ENCODE measurements at regions not wholly inside any gene's neighbourhood (a gene's known extent, or its start where the extent isn't known, plus 50 kb on each side); places are given as distances from the start of the nearest gene placed in this dataset.

DNA sequence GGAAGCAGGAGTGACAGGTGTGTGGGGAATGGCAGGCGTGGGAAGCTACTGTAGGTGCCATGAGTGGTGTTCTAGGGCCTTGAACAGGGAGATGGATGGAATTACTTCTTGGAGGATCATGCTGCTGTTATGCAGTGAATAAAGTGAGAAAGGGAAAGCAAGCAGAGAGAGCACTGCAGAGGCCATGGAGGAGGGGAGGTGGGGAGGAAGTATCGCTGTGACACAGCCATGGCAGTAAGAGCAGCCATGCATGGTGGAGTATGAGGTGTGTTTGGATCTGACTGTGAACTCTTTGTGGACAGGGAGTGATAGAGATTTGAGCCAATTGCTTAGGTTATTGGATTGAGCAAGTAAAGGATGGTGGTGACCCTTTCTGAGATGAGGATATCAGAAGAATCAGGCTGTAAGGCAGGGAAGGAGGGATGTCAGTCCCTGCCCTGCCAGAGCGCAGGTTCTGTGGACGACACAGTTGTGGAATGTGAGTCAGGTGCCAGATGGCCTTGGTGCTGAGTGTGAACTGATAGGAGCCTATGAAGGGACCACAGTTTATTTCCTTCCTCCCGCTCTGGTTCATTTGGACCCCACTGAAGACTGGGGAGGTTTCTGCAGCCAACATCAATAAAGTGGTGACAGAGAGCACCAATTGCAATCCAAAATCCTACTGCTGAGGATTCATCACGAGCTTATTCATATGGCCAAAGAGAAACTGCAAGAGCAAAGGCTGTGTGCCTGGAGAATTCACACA lies 105.5 kb upstream of the TMEM72 start:
- in situ Hi-C loops (cut with MboI), result no loop called here
- no peak for ATAC-seq
- no peaks in the 10 kb centered on the region for H3K4me1 ChIP-seq (replicated peaks in 1 of 2; ENCODE audit: control insufficient read depth in 2 of 2, insufficient read depth in 2 of 2, low read length in 2 of 2)
- peaks cover 0 to 3% of the 10 kb centered on the region in 2 experiments; a peak in 1 of 5 replicates for H3K27me3 ChIP-seq (ENCODE audit: control insufficient read depth in 2 of 2, insufficient read depth in 2 of 2, low read length in 2 of 2)
- H3K4me2 ChIP-seq (ENCODE audit: insufficient read depth, low read length), result no peak overlapping the region
- ChIA-PET CTCF (ENCODE audit: low intra/inter-chr PET ratio) (no interaction called here), POLR2A (no interaction called here)
- no peaks in the 10 kb centered on the region for H3K79me2 ChIP-seq (ENCODE audit: control insufficient read depth, insufficient read depth, low read length)
- DNase-seq (ENCODE audit: extremely low read depth in 1 of 4, low spot score in 3 of 4), result no peak
- H3K9ac ChIP-seq (ENCODE audit: insufficient read depth in 1 of 2, low read depth in 2 of 2, low read length in 2 of 2), result no peak overlapping the region
- H3K27ac ChIP-seq (ENCODE audit: extremely low read depth, low read depth, low read length), result no peak overlapping the region
- no peaks in the 10 kb centered on the region for H3K36me3 ChIP-seq (ENCODE audit: control insufficient read depth, insufficient read depth, low read length)
- BruUV-seq (replicated peaks), result no TSS peak
- no peaks in the 10 kb centered on the region for H3K9me3 ChIP-seq (replicated peaks; ENCODE audit: control insufficient read depth, insufficient read depth, low read depth, low read length)
- H3K9me1 ChIP-seq (ENCODE audit: control insufficient read depth, insufficient read depth, low read length), result no peaks in the 10 kb centered on the region
- intact Hi-C loops (cut with micrococcal nuclease), result no loop called here
- no peak overlapping the region for H2AFZ ChIP-seq (ENCODE audit: low read depth, low read length)
- no peak for FAIRE-seq
- WGBS (ENCODE audit: insufficient coverage, low coverage, missing lambda C conversion rate), result 0% methylated on average over 6 of the region's 6 CpGs
- no peaks in the 10 kb centered on the region for H4K20me1 ChIP-seq (replicated peaks; ENCODE audit: control insufficient read depth, insufficient read depth, low read length)
- H3K4me3 ChIP-seq, result no peak overlapping the region
- TF ChIP-seq ZNF780A (CRISPR knock-in tag; IDR thresholded peaks at IDR 0.05), result no peak
- no peak for TF ChIP-seq ZBTB8A (IDR thresholded peaks at IDR 0.05; ENCODE audit: partially characterized antibody)
- no peak for TF ChIP-seq SP1 (CRISPR knock-in tag; IDR thresholded peaks at IDR 0.05)
- TF ChIP-seq, protein P1, sequence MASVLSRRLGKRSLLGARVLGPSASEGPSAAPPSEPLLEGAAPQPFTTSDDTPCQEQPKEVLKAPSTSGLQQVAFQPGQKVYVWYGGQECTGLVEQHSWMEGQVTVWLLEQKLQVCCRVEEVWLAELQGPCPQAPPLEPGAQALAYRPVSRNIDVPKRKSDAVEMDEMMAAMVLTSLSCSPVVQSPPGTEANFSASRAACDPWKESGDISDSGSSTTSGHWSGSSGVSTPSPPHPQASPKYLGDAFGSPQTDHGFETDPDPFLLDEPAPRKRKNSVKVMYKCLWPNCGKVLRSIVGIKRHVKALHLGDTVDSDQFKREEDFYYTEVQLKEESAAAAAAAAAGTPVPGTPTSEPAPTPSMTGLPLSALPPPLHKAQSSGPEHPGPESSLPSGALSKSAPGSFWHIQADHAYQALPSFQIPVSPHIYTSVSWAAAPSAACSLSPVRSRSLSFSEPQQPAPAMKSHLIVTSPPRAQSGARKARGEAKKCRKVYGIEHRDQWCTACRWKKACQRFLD (CRISPR knock-in tag; IDR thresholded peaks at IDR 0.05), result no peak
- TF ChIP-seq BMI1 (IDR thresholded peaks at IDR 0.05; ENCODE audit: low read length), result no peak
- TF ChIP-seq, protein P2, sequence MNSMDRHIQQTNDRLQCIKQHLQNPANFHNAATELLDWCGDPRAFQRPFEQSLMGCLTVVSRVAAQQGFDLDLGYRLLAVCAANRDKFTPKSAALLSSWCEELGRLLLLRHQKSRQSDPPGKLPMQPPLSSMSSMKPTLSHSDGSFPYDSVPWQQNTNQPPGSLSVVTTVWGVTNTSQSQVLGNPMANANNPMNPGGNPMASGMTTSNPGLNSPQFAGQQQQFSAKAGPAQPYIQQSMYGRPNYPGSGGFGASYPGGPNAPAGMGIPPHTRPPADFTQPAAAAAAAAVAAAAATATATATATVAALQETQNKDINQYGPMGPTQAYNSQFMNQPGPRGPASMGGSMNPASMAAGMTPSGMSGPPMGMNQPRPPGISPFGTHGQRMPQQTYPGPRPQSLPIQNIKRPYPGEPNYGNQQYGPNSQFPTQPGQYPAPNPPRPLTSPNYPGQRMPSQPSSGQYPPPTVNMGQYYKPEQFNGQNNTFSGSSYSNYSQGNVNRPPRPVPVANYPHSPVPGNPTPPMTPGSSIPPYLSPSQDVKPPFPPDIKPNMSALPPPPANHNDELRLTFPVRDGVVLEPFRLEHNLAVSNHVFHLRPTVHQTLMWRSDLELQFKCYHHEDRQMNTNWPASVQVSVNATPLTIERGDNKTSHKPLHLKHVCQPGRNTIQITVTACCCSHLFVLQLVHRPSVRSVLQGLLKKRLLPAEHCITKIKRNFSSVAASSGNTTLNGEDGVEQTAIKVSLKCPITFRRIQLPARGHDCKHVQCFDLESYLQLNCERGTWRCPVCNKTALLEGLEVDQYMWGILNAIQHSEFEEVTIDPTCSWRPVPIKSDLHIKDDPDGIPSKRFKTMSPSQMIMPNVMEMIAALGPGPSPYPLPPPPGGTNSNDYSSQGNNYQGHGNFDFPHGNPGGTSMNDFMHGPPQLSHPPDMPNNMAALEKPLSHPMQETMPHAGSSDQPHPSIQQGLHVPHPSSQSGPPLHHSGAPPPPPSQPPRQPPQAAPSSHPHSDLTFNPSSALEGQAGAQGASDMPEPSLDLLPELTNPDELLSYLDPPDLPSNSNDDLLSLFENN (IDR thresholded peaks at IDR 0.05; ENCODE audit: low read depth in 2 of 2, low read length in 2 of 2), result no peak
- TF ChIP-seq, protein P3, sequence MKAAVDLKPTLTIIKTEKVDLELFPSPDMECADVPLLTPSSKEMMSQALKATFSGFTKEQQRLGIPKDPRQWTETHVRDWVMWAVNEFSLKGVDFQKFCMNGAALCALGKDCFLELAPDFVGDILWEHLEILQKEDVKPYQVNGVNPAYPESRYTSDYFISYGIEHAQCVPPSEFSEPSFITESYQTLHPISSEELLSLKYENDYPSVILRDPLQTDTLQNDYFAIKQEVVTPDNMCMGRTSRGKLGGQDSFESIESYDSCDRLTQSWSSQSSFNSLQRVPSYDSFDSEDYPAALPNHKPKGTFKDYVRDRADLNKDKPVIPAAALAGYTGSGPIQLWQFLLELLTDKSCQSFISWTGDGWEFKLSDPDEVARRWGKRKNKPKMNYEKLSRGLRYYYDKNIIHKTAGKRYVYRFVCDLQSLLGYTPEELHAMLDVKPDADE (conservative IDR thresholded peaks at IDR 0.05; ENCODE audit: control insufficient read depth, low read depth, low read length), result no peak
- no peak for TF ChIP-seq MAFK (IDR thresholded peaks at IDR 0.05; ENCODE audit: low read length)
- TF ChIP-seq ZNF274 (IDR thresholded peaks at IDR 0.05; ENCODE audit: borderline replicate concordance, low read depth, low read length), result no peak
- no peak for TF ChIP-seq ZEB2 (IDR thresholded peaks at IDR 0.05)
- no peak for TF ChIP-seq U2AF2 (optimal IDR thresholded peaks at IDR 0.05; ENCODE audit: low read depth, low read length)
- no peak for TF ChIP-seq SAFB2 (IDR thresholded peaks at IDR 0.05; ENCODE audit: borderline replicate concordance, low read depth, low read length, severe bottlenecking)
- TF ChIP-seq BDP1 (IDR thresholded peaks at IDR 0.05; ENCODE audit: insufficient read depth, insufficient read length), result no peak
- TF ChIP-seq, protein P4, sequence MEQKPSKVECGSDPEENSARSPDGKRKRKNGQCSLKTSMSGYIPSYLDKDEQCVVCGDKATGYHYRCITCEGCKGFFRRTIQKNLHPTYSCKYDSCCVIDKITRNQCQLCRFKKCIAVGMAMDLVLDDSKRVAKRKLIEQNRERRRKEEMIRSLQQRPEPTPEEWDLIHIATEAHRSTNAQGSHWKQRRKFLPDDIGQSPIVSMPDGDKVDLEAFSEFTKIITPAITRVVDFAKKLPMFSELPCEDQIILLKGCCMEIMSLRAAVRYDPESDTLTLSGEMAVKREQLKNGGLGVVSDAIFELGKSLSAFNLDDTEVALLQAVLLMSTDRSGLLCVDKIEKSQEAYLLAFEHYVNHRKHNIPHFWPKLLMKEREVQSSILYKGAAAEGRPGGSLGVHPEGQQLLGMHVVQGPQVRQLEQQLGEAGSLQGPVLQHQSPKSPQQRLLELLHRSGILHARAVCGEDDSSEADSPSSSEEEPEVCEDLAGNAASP (IDR thresholded peaks at IDR 0.05), result no peak
- TF ChIP-seq ARID1B (IDR thresholded peaks at IDR 0.05), result no peak
- no peak for TF ChIP-seq RBM15 (IDR thresholded peaks at IDR 0.05; ENCODE audit: insufficient read depth, low read length)

Measured in K562 (cell line).